ENCODE measurements at regions not wholly inside any gene's neighbourhood (a gene's known extent, or its start where the extent isn't known, plus 50 kb on each side); places are given as distances from the start of the nearest gene placed in this dataset.

- Histone ChIP-seq H2AK5ac (ENCODE audit: low read depth, low read length) (no peak overlapping the region), H3K56ac (ENCODE audit: extremely low read depth, insufficient read depth, low read length) (no peak overlapping the region), H3K23ac (ENCODE audit: low read depth, low read length) (no peak overlapping the region), H3K4me1 (ENCODE audit: control insufficient read depth, insufficient read depth, low read length) (0 out of 2 replicates have a peak, but pooled peaks cover 1% of the 10 kb centered on the region), H3K9ac (ENCODE audit: low read depth, low read length) (no peak overlapping the region), H3K9me3 (ENCODE audit: control insufficient read depth, insufficient read depth, low read length) (no peaks in the 10 kb centered on the region), H4K91ac (ENCODE audit: insufficient read depth, low read depth, low read length) (no peak overlapping the region), H2BK120ac (ENCODE audit: low read depth, low read length) (no peak overlapping the region), H3K27me3 (ENCODE audit: control insufficient read depth, insufficient read depth, low read length) (peaks cover 27% of the 10 kb centered on the region), H2BK15ac (ENCODE audit: low read depth, low read length) (no peak overlapping the region), H2BK5ac (ENCODE audit: low read depth, low read length, poor library complexity, severe bottlenecking) (no peak overlapping the region), H4K8ac (ENCODE audit: low read depth in 2 of 2, low read length in 2 of 2) (no peak overlapping the region), H4K5ac (ENCODE audit: low read depth, low read length) (no peak overlapping the region), H3K36me3 (ENCODE audit: control insufficient read depth, insufficient read depth, low read length) (no peaks in the 10 kb centered on the region), H2BK20ac (ENCODE audit: low read depth, low read length) (no peak overlapping the region), H3K4me3 (ENCODE audit: insufficient read depth, low read depth, low read length) (no peak overlapping the region), H3K9me1 (ENCODE audit: insufficient read depth, low read length) (no peaks in the 10 kb centered on the region), H3K27ac (ENCODE audit: insufficient read depth, low read length) (no peak overlapping the region), H3K14ac (replicated peaks; ENCODE audit: low read depth, low read length) (no peak overlapping the region), H3K79me1 (ENCODE audit: low read depth in 1 of 2, low read length in 2 of 2) (no peaks in the 10 kb centered on the region), H4K20me1 (ENCODE audit: insufficient read depth, low read length) (no peaks in the 10 kb centered on the region), H3K4me2 (ENCODE audit: low read depth, low read length) (no peak overlapping the region), H3K18ac (ENCODE audit: low read depth, low read length) (no peak overlapping the region), H2AK9ac (replicated peaks; ENCODE audit: low read depth, low read length, poor library complexity) (no peak overlapping the region), H2AFZ (replicated peaks; ENCODE audit: low read length, poor library complexity) (no peak overlapping the region), H3K4ac (ENCODE audit: low read depth, low read length) (no peak overlapping the region)
- no TSS peak for BruUV-seq (replicated peaks)
- dilution Hi-C loops (cut with HindIII; ENCODE audit: low sequenced_read_pairs, unreplicated experiment) = no loop called here
- ChIA-PET POLR2A (ENCODE audit: unreplicated experiment) (no interaction called here), CTCF (no interaction called here)
- WGBS, 2 experiments (ENCODE audit: extremely low coverage in 2 of 2, insufficient read length in 1 of 2) = no CpG with 5 or more reads among the region's 6 CpGs
- intact Hi-C loops (cut with micrococcal nuclease) = no loop called here
- in situ Hi-C loops (cut with MboI; ENCODE audit: low sequenced_read_pairs) = no loop called here
- peak; percentile 6 for DNase-seq
- no peak for TF ChIP-seq POLR2A (IDR thresholded peaks at IDR 0.05; ENCODE audit: low read depth, low read length)
- no peak for TF ChIP-seq BHLHE40 (IDR thresholded peaks at IDR 0.05; ENCODE audit: low read depth, low read length)
- TF ChIP-seq RAD21 (IDR thresholded peaks at IDR 0.05; ENCODE audit: low read length) = no peak
- TF ChIP-seq SMC3 (IDR thresholded peaks at IDR 0.05; ENCODE audit: low read depth, low read length) = no peak
- no peak for TF ChIP-seq FOS (IDR thresholded peaks at IDR 0.05; ENCODE audit: low read depth, low read length)
- no peak for TF ChIP-seq RFX5 (IDR thresholded peaks at IDR 0.05; ENCODE audit: low read depth, low read length)
- TF ChIP-seq USF2 (IDR thresholded peaks at IDR 0.05; ENCODE audit: low read depth, low read length) = no peak
- no peak for TF ChIP-seq ELK1 (IDR thresholded peaks at IDR 0.05; ENCODE audit: borderline replicate concordance, low read depth, low read length)
- TF ChIP-seq CEBPB (IDR thresholded peaks at IDR 0.05; ENCODE audit: low read depth, low read length) = no peak
- no peak for TF ChIP-seq CTCF (conservative IDR thresholded peaks at IDR 0.05; ENCODE audit: low read depth, low read length)
- no peak for TF ChIP-seq CHD1 (IDR thresholded peaks at IDR 0.05; ENCODE audit: low read depth, low read length)
- no peak for ATAC-seq (ENCODE audit: low read depth)
Observed at GRCh38 chr3:72694398-72694797, 153.8 kb downstream of the SHQ1 start.

All from IMR-90 (cell line).